Liver (tissue), 8 donors: ENCODE measurements at regions not wholly inside any gene's neighbourhood (a gene's known extent, or its start where the extent isn't known, plus 50 kb on each side); places are given as distances from the start of the nearest gene placed in this dataset.

Experiments
- DNase-seq: peaks from one replicate; pipeline ENCODE4 v3.0.0-alpha.2; 2017; ENCODE audit warnings: low spot score
- H3K27ac ChIP-seq, 2 donors: one replicate each; pipeline ENCODE4 v1.7.0; 2013; ENCODE audit warnings: inconsistent platforms in 2 of 2, low read length in 2 of 2, control low read depth in 1 of 2, low read depth in 1 of 2, mild to moderate bottlenecking in 1 of 2
- H3K27me3 ChIP-seq, 4 donors: one replicate each; pipeline versions ENCODE4 v1.6.1 to v1.7.0; 2013; ENCODE audit warnings: low read length in 3 of 4, inconsistent platforms in 1 of 4, mild to moderate bottlenecking in 1 of 4, moderate library complexity in 1 of 4; ENCODE audit not compliant: control insufficient read depth in 4 of 4, insufficient read depth in 4 of 4
- H3K36me3 ChIP-seq, 4 donors: one replicate each; pipeline versions ENCODE4 v1.6.1 to v1.7.0; 2013; ENCODE audit warnings: low read length in 3 of 4, mild to moderate bottlenecking in 3 of 4, low read depth in 1 of 4, moderate library complexity in 1 of 4; ENCODE audit not compliant: control insufficient read depth in 4 of 4, insufficient read depth in 3 of 4
- H3K4me1 ChIP-seq, 4 donors: one replicate each; pipeline versions ENCODE4 v1.6.1 to v1.7.0; 2013; ENCODE audit warnings: low read length in 3 of 4, mild to moderate bottlenecking in 3 of 4, moderate library complexity in 1 of 4; ENCODE audit not compliant: control insufficient read depth in 4 of 4, insufficient read depth in 4 of 4
- H3K4me3 ChIP-seq, 3 donors: one replicate each; pipeline versions ENCODE4 v1.6.1 to v1.7.0; 2013; ENCODE audit warnings: low read length in 3 of 3, control low read depth in 1 of 3, low read depth in 1 of 3, mild to moderate bottlenecking in 1 of 3
- H3K9ac ChIP-seq, 2 donors: one replicate each; pipeline ENCODE4 v1.7.0; 2013; ENCODE audit warnings: low read length in 2 of 2, mild to moderate bottlenecking in 2 of 2, moderate library complexity in 2 of 2, control low read depth in 1 of 2, low read depth in 1 of 2
- H3K9me3 ChIP-seq, 4 donors: one replicate each; pipeline versions ENCODE4 v1.6.1 to v1.7.0; 2013; ENCODE audit warnings: low read length in 3 of 4; ENCODE audit not compliant: control insufficient read depth in 4 of 4
- EGR1 ChIP-seq, 2 donors: IDR thresholded peaks; 2 replicates each; pipeline ENCODE4 v1.6.1; 2016 to 2018; ENCODE audit warnings: antibody characterized with exemption in 2 of 2, low read depth in 2 of 2
- FOXA2 ChIP-seq: IDR thresholded peaks from 2 replicates; pipeline ENCODE4 v1.6.1; 2016; ENCODE audit warnings: antibody characterized with exemption
- GABPA ChIP-seq, 2 donors: IDR thresholded peaks in 1 of 2; conservative IDR thresholded peaks in 1 of 2; 2 replicates each; pipeline ENCODE4 v1.6.1; 2016; ENCODE audit warnings: antibody characterized with exemption in 2 of 2, mild to moderate bottlenecking in 1 of 2, moderate library complexity in 1 of 2
- HNF4A ChIP-seq, 2 donors: conservative IDR thresholded peaks; 2 replicates each; pipeline ENCODE4 v1.6.1; 2016; ENCODE audit warnings: antibody characterized with exemption in 2 of 2, mild to moderate bottlenecking in 2 of 2
- HNF4G ChIP-seq: IDR thresholded peaks from 2 replicates; pipeline ENCODE4 v1.6.1; 2016; ENCODE audit warnings: antibody characterized with exemption
- JUND ChIP-seq, 2 donors: IDR thresholded peaks; 2 replicates each; pipeline ENCODE4 v1.6.1; 2016; ENCODE audit warnings: antibody characterized with exemption in 2 of 2
- NR2F2 ChIP-seq: IDR thresholded peaks from 2 replicates; pipeline ENCODE4 v1.6.1; 2016; ENCODE audit warnings: antibody characterized with exemption
- RAD21 ChIP-seq, 2 donors: IDR thresholded peaks; 2 replicates each; pipeline ENCODE4 v1.6.1; 2016; ENCODE audit warnings: antibody characterized with exemption in 2 of 2, mild to moderate bottlenecking in 2 of 2
- RXRA ChIP-seq, 2 donors: IDR thresholded peaks; 2 replicates each; pipeline ENCODE4 v1.6.1; 2017 to 2018; ENCODE audit warnings: antibody characterized with exemption in 2 of 2, mild to moderate bottlenecking in 1 of 2
- SP1 ChIP-seq: IDR thresholded peaks from 2 replicates; pipeline ENCODE4 v1.6.1; 2018; ENCODE audit warnings: antibody characterized with exemption, mild to moderate bottlenecking
- YY1 ChIP-seq: IDR thresholded peaks from 2 replicates; pipeline ENCODE4 v1.6.1; 2016; ENCODE audit warnings: antibody characterized with exemption, mild to moderate bottlenecking
- WGBS: extraction: QIAGEN DNeasy Blood & Tissue Kit; methylation state at CpG from one replicate; pipeline ENCODE4 v1.1.7; 2013; 5-methylcytosine and 5-hydroxymethylcytosine counted together
- TF ChIP-seq, protein P1 (sequence below): IDR thresholded peaks from 2 replicates; pipeline ENCODE4 v1.6.1; 2016; ENCODE audit warnings: antibody characterized with exemption
- TF ChIP-seq, protein P2 (sequence below): fragments of 150-350 bp; IDR thresholded peaks from 2 replicates; pipeline ENCODE4 v1.5.1; 2017; ENCODE audit warnings: improper control_type of control experiment, low read depth, low read length; ENCODE audit not compliant: missing input control
- TF ChIP-seq, protein P3 (sequence below): IDR thresholded peaks from 2 replicates; pipeline ENCODE4 v1.6.1; 2016; ENCODE audit warnings: antibody characterized with exemption
- TF ChIP-seq, protein P4 (sequence below): IDR thresholded peaks from 2 replicates; pipeline ENCODE4 v1.6.1; 2016; ENCODE audit warnings: antibody characterized with exemption, mild to moderate bottlenecking
- TF ChIP-seq, protein P5 (sequence below): IDR thresholded peaks from 2 replicates; pipeline ENCODE4 v1.6.1; 2016; ENCODE audit warnings: antibody characterized with exemption
- donor health status: healthy.
- donor health status: healthy.
- donor health status: healthy.
- donor health status: healthy.
- donor health status: healthy.

DNA sequence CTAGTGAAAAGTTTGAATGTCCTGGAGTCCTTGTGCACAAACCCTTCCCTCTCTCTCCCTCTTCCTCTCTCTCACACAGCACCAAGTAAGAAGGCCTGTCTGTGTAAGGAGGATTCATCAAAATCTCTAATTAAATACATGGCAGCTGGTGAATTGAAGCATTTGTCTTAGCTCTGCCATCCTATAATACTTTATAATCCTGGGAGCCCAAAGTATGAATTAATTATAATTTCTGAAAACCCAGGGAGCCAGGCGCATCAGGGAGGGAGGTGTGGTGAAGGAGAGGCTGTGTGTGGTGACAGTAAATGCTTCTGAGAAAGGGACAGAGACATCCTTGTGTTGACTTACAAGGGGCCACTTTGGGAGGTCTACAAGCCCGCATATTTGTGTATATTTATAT, 691.4 kb upstream of the EEF2KMT start:
- H3K4me3 ChIP-seq = no peak overlapping the region
- H3K27ac ChIP-seq = no peak overlapping the region
- no peak for DNase-seq
- 64% methylated on average over 2 of the region's 2 CpGs for WGBS
- no peaks in the 10 kb centered on the region for H3K9me3 ChIP-seq
- H3K4me1 ChIP-seq = no peaks in the 10 kb centered on the region
- H3K9ac ChIP-seq = no peak overlapping the region
- TF ChIP-seq, protein P1, sequence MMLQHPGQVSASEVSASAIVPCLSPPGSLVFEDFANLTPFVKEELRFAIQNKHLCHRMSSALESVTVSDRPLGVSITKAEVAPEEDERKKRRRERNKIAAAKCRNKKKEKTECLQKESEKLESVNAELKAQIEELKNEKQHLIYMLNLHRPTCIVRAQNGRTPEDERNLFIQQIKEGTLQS = no peak
- TF ChIP-seq RAD21 (IDR thresholded peaks at IDR 0.05) (no peak), FOXA2 (no peak), HNF4A (conservative IDR thresholded peaks at IDR 0.05) (no peak), RXRA (IDR thresholded peaks at IDR 0.05) (no peak), JUND (IDR thresholded peaks at IDR 0.05) (no peak), YY1 (no peak), GABPA (IDR thresholded peaks at IDR 0.05 in 1 of 2, conservative IDR thresholded peaks at IDR 0.05 in 1 of 2) (no peak), HNF4G (no peak), EGR1 (IDR thresholded peaks at IDR 0.05; ENCODE audit: low read depth in 2 of 2) (no peak)
- TF ChIP-seq, protein P2, sequence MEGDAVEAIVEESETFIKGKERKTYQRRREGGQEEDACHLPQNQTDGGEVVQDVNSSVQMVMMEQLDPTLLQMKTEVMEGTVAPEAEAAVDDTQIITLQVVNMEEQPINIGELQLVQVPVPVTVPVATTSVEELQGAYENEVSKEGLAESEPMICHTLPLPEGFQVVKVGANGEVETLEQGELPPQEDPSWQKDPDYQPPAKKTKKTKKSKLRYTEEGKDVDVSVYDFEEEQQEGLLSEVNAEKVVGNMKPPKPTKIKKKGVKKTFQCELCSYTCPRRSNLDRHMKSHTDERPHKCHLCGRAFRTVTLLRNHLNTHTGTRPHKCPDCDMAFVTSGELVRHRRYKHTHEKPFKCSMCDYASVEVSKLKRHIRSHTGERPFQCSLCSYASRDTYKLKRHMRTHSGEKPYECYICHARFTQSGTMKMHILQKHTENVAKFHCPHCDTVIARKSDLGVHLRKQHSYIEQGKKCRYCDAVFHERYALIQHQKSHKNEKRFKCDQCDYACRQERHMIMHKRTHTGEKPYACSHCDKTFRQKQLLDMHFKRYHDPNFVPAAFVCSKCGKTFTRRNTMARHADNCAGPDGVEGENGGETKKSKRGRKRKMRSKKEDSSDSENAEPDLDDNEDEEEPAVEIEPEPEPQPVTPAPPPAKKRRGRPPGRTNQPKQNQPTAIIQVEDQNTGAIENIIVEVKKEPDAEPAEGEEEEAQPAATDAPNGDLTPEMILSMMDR = no peak
- TF ChIP-seq, protein P3, sequence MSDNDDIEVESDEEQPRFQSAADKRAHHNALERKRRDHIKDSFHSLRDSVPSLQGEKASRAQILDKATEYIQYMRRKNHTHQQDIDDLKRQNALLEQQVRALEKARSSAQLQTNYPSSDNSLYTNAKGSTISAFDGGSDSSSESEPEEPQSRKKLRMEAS = no peak
- TF ChIP-seq, protein P4, sequence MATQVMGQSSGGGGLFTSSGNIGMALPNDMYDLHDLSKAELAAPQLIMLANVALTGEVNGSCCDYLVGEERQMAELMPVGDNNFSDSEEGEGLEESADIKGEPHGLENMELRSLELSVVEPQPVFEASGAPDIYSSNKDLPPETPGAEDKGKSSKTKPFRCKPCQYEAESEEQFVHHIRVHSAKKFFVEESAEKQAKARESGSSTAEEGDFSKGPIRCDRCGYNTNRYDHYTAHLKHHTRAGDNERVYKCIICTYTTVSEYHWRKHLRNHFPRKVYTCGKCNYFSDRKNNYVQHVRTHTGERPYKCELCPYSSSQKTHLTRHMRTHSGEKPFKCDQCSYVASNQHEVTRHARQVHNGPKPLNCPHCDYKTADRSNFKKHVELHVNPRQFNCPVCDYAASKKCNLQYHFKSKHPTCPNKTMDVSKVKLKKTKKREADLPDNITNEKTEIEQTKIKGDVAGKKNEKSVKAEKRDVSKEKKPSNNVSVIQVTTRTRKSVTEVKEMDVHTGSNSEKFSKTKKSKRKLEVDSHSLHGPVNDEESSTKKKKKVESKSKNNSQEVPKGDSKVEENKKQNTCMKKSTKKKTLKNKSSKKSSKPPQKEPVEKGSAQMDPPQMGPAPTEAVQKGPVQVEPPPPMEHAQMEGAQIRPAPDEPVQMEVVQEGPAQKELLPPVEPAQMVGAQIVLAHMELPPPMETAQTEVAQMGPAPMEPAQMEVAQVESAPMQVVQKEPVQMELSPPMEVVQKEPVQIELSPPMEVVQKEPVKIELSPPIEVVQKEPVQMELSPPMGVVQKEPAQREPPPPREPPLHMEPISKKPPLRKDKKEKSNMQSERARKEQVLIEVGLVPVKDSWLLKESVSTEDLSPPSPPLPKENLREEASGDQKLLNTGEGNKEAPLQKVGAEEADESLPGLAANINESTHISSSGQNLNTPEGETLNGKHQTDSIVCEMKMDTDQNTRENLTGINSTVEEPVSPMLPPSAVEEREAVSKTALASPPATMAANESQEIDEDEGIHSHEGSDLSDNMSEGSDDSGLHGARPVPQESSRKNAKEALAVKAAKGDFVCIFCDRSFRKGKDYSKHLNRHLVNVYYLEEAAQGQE = no peak
- H3K36me3 ChIP-seq = no peaks in the 10 kb centered on the region
- peaks cover 0 to 4% (median 0%) of the 10 kb centered on the region in 4 donors for H3K27me3 ChIP-seq

DNA sequence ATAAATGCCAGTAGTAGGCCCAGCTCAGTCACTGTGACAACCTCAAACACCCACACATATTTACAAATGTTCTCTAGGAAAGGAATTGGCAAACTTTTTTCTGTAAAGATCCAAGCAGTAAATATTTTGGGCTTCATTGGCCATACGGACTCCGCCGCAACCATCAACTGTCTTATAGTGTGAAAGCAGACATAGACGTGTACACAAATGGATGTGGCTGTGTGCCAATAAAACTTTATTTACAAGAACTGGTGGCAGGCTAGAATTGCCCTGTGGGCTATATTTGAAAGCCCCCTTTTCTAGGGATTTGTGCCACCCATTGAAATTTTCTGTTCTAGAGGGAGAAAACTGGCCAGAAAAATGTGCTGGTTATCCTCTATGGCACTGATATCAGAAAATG, 683.8 kb upstream of the EEF2KMT start:
- TF ChIP-seq NR2F2 (no peak), SP1 (no peak), RAD21 (IDR thresholded peaks at IDR 0.05) (no peak)
- TF ChIP-seq, protein P4 = no peak
- TF ChIP-seq, protein P5, sequence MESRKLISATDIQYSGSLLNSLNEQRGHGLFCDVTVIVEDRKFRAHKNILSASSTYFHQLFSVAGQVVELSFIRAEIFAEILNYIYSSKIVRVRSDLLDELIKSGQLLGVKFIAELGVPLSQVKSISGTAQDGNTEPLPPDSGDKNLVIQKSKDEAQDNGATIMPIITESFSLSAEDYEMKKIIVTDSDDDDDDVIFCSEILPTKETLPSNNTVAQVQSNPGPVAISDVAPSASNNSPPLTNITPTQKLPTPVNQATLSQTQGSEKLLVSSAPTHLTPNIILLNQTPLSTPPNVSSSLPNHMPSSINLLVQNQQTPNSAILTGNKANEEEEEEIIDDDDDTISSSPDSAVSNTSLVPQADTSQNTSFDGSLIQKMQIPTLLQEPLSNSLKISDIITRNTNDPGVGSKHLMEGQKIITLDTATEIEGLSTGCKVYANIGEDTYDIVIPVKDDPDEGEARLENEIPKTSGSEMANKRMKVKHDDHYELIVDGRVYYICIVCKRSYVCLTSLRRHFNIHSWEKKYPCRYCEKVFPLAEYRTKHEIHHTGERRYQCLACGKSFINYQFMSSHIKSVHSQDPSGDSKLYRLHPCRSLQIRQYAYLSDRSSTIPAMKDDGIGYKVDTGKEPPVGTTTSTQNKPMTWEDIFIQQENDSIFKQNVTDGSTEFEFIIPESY = no peak
- no peak for DNase-seq
- Histone ChIP-seq H3K4me1 (no peaks in the 10 kb centered on the region), H3K27ac (no peak overlapping the region), H3K36me3 (no peaks in the 10 kb centered on the region), H3K4me3 (no peak overlapping the region), H3K27me3 (peaks cover 0 to 2% (median 0%) of the 10 kb centered on the region in 4 donors), H3K9ac (no peak overlapping the region), H3K9me3 (peaks cover 0 to 5% (median 2%) of the 10 kb centered on the region in 4 donors)
- 89% methylated on average over 4 of the region's 4 CpGs for WGBS
